Tibial artery (tissue), 4 donors: ENCODE measurements at regions not wholly inside any gene's neighbourhood (a gene's known extent, or its start where the extent isn't known, plus 50 kb on each side); places are given as distances from the start of the nearest gene placed in this dataset.

Source experiments
- DNase-seq, 2 donors: peaks; one replicate each; pipeline ENCODE4 v3.0.0-alpha.2; 2019
- H3K27ac ChIP-seq, 2 donors: fragments of 200-600 bp; sonication (generic) in 1 of 2; 1 replicate in 1 of 2; 2 replicates in 1 of 2; pipeline ENCODE4 v1.5.1; 2018 to 2019; ENCODE audit warnings: mild to moderate bottlenecking in 1 of 2
- H3K27me3 ChIP-seq, 2 donors: fragments of 200-600 bp; sonication (generic) in 1 of 2; one replicate each; pipeline versions ENCODE4 v1.5.1 to v1.6.0; 2016 to 2019
- H3K36me3 ChIP-seq, 3 donors: fragments of 200-600 bp; sonication (generic) in 2 of 3; one replicate each; pipeline ENCODE4 v1.5.1; 2016 to 2019; ENCODE audit warnings: mild to moderate bottlenecking in 2 of 3
- H3K4me1 ChIP-seq, 4 donors: fragments of 200-600 bp; sonication (generic) in 2 of 4; 1 replicate in 3 of 4; 2 replicates in 1 of 4; pipeline ENCODE4 v1.5.1; 2016 to 2019
- H3K4me3 ChIP-seq, 2 donors: fragments of 200-600 bp; sonication (generic) in 1 of 2; 1 replicate in 1 of 2; 2 replicates in 1 of 2; pipeline ENCODE4 v1.5.1; 2018 to 2019; ENCODE audit warnings: mild to moderate bottlenecking in 2 of 2
- H3K9me3 ChIP-seq, 3 donors: fragments of 200-600 bp; sonication (generic) in 1 of 3; one replicate each; pipeline ENCODE4 v1.5.1; 2016 to 2019
- CTCF ChIP-seq, 2 experiments: fragments of 200-600 bp in 1 of 2; fragments of 450-650 bp in 1 of 2; IDR thresholded peaks; one replicate each; pipeline ENCODE4 v1.5.1; 2017 to 2019; ENCODE audit warnings: antibody characterized with exemption in 2 of 2, mild to moderate bottlenecking in 1 of 2, moderate library complexity in 1 of 2
- intact Hi-C: fragments of 100-400 bp; cut with DNase I; formaldehyde crosslinking; loops from one replicate; pipeline ENCODE4 v1.15.0; 2023; ENCODE audit warnings: low total_unique reads

GRCh38 chr1:213821175-213821942 lies 166.4 kb upstream of the PROX1 start:
- intact Hi-C loops, result no loop called here
- Histone ChIP-seq H3K4me1 (no peaks in the 10 kb centered on the region), H3K9me3 (no peaks in the 10 kb centered on the region), H3K4me3 (no peak overlapping the region), H3K27me3 (no peaks in the 10 kb centered on the region), H3K27ac (no peak overlapping the region), H3K36me3 (no peaks in the 10 kb centered on the region)
- no peak for TF ChIP-seq CTCF (IDR thresholded peaks at IDR 0.05)
- no peak for DNase-seq

- Histone ChIP-seq H3K27me3 (no peaks in the 10 kb centered on the region), H3K4me1 (no peaks in the 10 kb centered on the region), H3K9me3 (no peaks in the 10 kb centered on the region), H3K36me3 (no peaks in the 10 kb centered on the region), H3K4me3 (no peak overlapping the region), H3K27ac (no peak overlapping the region)
- intact Hi-C loops, result no loop called here
- no peak for TF ChIP-seq CTCF (IDR thresholded peaks at IDR 0.05)
- no peak for DNase-seq
Measured at GRCh38 chr1:213821943-213822334, 165.8 kb upstream of the PROX1 start.

GRCh38 chr1:213826891-213827290 lies 160.9 kb upstream of the PROX1 start:
- Histone ChIP-seq H3K36me3 (no peaks in the 10 kb centered on the region), H3K4me1 (no peaks in the 10 kb centered on the region), H3K27me3 (no peaks in the 10 kb centered on the region), H3K9me3 (no peaks in the 10 kb centered on the region), H3K4me3 (no peak overlapping the region), H3K27ac (no peak overlapping the region)
- TF ChIP-seq CTCF (IDR thresholded peaks at IDR 0.05), result no peak
- intact Hi-C loops, result no loop called here
- DNase-seq, result no peak

GRCh38 chr1:213828867-213829266 lies 158.9 kb upstream of the PROX1 start:
- no peak for TF ChIP-seq CTCF (IDR thresholded peaks at IDR 0.05)
- no peak for DNase-seq
- no peaks in the 10 kb centered on the region for H3K27me3 ChIP-seq
- no peaks in the 10 kb centered on the region for H3K4me1 ChIP-seq
- H3K36me3 ChIP-seq, result no peaks in the 10 kb centered on the region
- no peaks in the 10 kb centered on the region for H3K9me3 ChIP-seq
- intact Hi-C loops, result no loop called here
- no peak overlapping the region for H3K4me3 ChIP-seq
- no peak overlapping the region for H3K27ac ChIP-seq

GRCh38 chr1:213829780-213830179 lies 158.0 kb upstream of the PROX1 start:
- no peak for DNase-seq
- no peaks in the 10 kb centered on the region for H3K4me1 ChIP-seq
- no peak overlapping the region for H3K4me3 ChIP-seq
- intact Hi-C loops, result no loop called here
- H3K27me3 ChIP-seq, result no peaks in the 10 kb centered on the region
- no peak overlapping the region for H3K27ac ChIP-seq
- H3K9me3 ChIP-seq, result no peaks in the 10 kb centered on the region
- H3K36me3 ChIP-seq, result no peaks in the 10 kb centered on the region
- TF ChIP-seq CTCF (IDR thresholded peaks at IDR 0.05), result no peak

GRCh38 chr1:213830371-213830770 lies 157.4 kb upstream of the PROX1 start:
- no peaks in the 10 kb centered on the region for H3K4me1 ChIP-seq
- no peaks in the 10 kb centered on the region for H3K36me3 ChIP-seq
- no peaks in the 10 kb centered on the region for H3K9me3 ChIP-seq
- H3K27ac ChIP-seq, result no peak overlapping the region
- H3K4me3 ChIP-seq, result no peak overlapping the region
- H3K27me3 ChIP-seq, result no peaks in the 10 kb centered on the region
- DNase-seq, result no peak
- no peak for TF ChIP-seq CTCF (IDR thresholded peaks at IDR 0.05)
- intact Hi-C loops, result no loop called here
